DND-41 (cell line): ENCODE measurements at regions not wholly inside any gene's neighbourhood (a gene's known extent, or its start where the extent isn't known, plus 50 kb on each side); places are given as distances from the start of the nearest gene placed in this dataset.

Source experiments
- CTCF ChIP-seq: IDR thresholded peaks from 2 replicates; pipeline ENCODE4 v1.5.1; 2012; ENCODE audit warnings: borderline replicate concordance, low read length, moderate library complexity, mild to moderate bottlenecking; ENCODE audit not compliant: poor library complexity, severe bottlenecking; ENCODE audit errors: extremely low read depth
- EZH2 ChIP-seq: IDR thresholded peaks from 3 replicates; pipeline ENCODE4 v1.6.1; 2012; ENCODE audit warnings: borderline replicate concordance, low read depth, mild to moderate bottlenecking, moderate library complexity, low read length, inconsistent platforms; ENCODE audit not compliant: severe bottlenecking

GRCh38 chr10:28902215-28902614 lies 224.9 kb downstream of the BAMBI start:
- TF ChIP-seq CTCF (no peak), EZH2 (no peak)
